Keratinocyte (primary cell): ENCODE measurements at regions not wholly inside any gene's neighbourhood (a gene's known extent, or its start where the extent isn't known, plus 50 kb on each side); places are given as distances from the start of the nearest gene placed in this dataset.

ENCODE experiments used
- EZH2 ChIP-seq: IDR thresholded peaks from one replicate; pipeline ENCODE4 v1.6.1; 2012; ENCODE audit warnings: inconsistent platforms, mild to moderate bottlenecking, low read length, moderate library complexity
- TF ChIP-seq, protein P1 (sequence below), 3 experiments: IDR thresholded peaks in 1 of 3; conservative IDR thresholded peaks in 1 of 3; optimal IDR thresholded peaks in 1 of 3; 2 replicates in 2 of 3; 3 replicates in 1 of 3; pipeline versions ENCODE3 to v1.5.1; 2011; ENCODE audit warnings: low read length in 3 of 3, mild to moderate bottlenecking in 3 of 3, moderate library complexity in 2 of 3, control low read depth in 1 of 3, inconsistent platforms in 1 of 3; ENCODE audit not compliant: insufficient read depth in 2 of 3; ENCODE audit errors: extremely low read depth in 1 of 3

DNA sequence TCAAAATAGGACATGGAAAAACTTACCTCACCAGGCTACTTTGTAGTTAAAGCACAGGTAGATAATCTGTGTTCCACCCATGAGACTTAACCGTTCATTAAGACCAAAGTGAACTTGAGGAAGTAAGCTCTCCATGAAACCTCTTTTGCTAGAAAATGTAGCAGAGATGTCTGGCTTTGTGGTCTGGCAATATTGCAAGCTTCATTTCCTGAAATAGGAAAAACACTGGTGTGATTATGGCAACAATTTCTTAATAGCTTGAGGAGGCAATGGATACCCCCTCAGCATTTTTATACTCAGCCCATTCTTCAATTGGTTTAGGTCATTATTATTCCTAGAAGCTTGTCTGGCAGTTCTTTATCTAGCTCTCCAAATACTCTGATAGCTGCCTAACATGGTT, 957.3 kb downstream of the IGSF11 start:
- TF ChIP-seq, protein P1, sequence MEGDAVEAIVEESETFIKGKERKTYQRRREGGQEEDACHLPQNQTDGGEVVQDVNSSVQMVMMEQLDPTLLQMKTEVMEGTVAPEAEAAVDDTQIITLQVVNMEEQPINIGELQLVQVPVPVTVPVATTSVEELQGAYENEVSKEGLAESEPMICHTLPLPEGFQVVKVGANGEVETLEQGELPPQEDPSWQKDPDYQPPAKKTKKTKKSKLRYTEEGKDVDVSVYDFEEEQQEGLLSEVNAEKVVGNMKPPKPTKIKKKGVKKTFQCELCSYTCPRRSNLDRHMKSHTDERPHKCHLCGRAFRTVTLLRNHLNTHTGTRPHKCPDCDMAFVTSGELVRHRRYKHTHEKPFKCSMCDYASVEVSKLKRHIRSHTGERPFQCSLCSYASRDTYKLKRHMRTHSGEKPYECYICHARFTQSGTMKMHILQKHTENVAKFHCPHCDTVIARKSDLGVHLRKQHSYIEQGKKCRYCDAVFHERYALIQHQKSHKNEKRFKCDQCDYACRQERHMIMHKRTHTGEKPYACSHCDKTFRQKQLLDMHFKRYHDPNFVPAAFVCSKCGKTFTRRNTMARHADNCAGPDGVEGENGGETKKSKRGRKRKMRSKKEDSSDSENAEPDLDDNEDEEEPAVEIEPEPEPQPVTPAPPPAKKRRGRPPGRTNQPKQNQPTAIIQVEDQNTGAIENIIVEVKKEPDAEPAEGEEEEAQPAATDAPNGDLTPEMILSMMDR (optimal IDR thresholded peaks at IDR 0.05 in 1 of 3, IDR thresholded peaks at IDR 0.05 in 1 of 3, conservative IDR thresholded peaks at IDR 0.05 in 1 of 3; ENCODE audit: extremely low read depth in 1 of 3, insufficient read depth in 2 of 3, low read length in 3 of 3): no peak
- no peak for TF ChIP-seq EZH2
